ENCODE measurements at regions not wholly inside any gene's neighbourhood (a gene's known extent, or its start where the extent isn't known, plus 50 kb on each side); places are given as distances from the start of the nearest gene placed in this dataset.
"Not testable (repeated sequence)": the region's sequence is repeated elsewhere in the genome, so short reads cannot be mapped to it uniquely, and the experiment has no call there.

- H3K9me1 ChIP-seq (replicated peaks; ENCODE audit: control insufficient read depth, extremely low read depth, insufficient read depth, low read length); intact Hi-C loops (cut with micrococcal nuclease); BruUV-seq (replicated peaks); dilution Hi-C loops (cut with MboI; ENCODE audit: extremely low pct_ligation_motif_present, low sequenced_read_pairs); H3K27ac ChIP-seq (ENCODE audit: insufficient read depth, low read depth, low read length); H2AFZ ChIP-seq (ENCODE audit: low read depth, low read length); H3K9me3 ChIP-seq (replicated peaks; ENCODE audit: control insufficient read depth, insufficient read depth, low read length); H3K9ac ChIP-seq (replicated peaks; ENCODE audit: extremely low read depth, insufficient read depth, low read length); H4K20me1 ChIP-seq (replicated peaks; ENCODE audit: control insufficient read depth, extremely low read depth, insufficient read depth, low read length); H3K4me1 ChIP-seq (ENCODE audit: control insufficient read depth, extremely low read depth, insufficient read depth, low read length); H3K4me3 ChIP-seq (replicated peaks in 1 of 3; ENCODE audit: insufficient read depth in 1 of 3, low read depth in 1 of 3, low read length in 3 of 3); H3K27me3 ChIP-seq (ENCODE audit: control insufficient read depth in 2 of 2, insufficient read depth in 2 of 2, low read length in 2 of 2); FAIRE-seq; H3K4me2 ChIP-seq (ENCODE audit: insufficient read depth, low read length); POLR2A ChIA-PET; H3K79me2 ChIP-seq (ENCODE audit: control insufficient read depth, insufficient read depth, low read length); DNase-seq (ENCODE audit: low read depth, low spot score); H3K36me3 ChIP-seq (ENCODE audit: control insufficient read depth in 2 of 2, extremely low read depth in 1 of 2, insufficient read depth in 2 of 2, low read length in 2 of 2): not testable (repeated sequence)
- CTCF ChIA-PET = interaction anchor here (0.9 to 2.0 kb wide), 2 partner anchors 13 to 22 kb away, joined by 3 to 5 read pairs; no protein-coding TSS in a partner anchor
Observed at GRCh38 chr1:222906271-222906739, 91.5 kb downstream of the DISP1 start.

- ChIA-PET CTCF (no interaction called here), POLR2A (no interaction called here)
- DNase-seq (ENCODE audit: low read depth, low spot score) (no peak), FAIRE-seq (no peak)
- Histone ChIP-seq H3K27me3 (ENCODE audit: control insufficient read depth in 2 of 2, insufficient read depth in 2 of 2, low read length in 2 of 2) (no peaks in the 10 kb centered on the region), H3K36me3 (ENCODE audit: control insufficient read depth in 2 of 2, extremely low read depth in 1 of 2, insufficient read depth in 2 of 2, low read length in 2 of 2) (no peaks in the 10 kb centered on the region), H3K9me3 (replicated peaks; ENCODE audit: control insufficient read depth, insufficient read depth, low read length) (no peaks in the 10 kb centered on the region), H2AFZ (ENCODE audit: low read depth, low read length) (no peak overlapping the region), H3K9me1 (replicated peaks; ENCODE audit: control insufficient read depth, extremely low read depth, insufficient read depth, low read length) (no peaks in the 10 kb centered on the region), H3K27ac (ENCODE audit: insufficient read depth, low read depth, low read length) (no peak overlapping the region), H3K4me2 (ENCODE audit: insufficient read depth, low read length) (no peak overlapping the region), H3K4me3 (replicated peaks in 1 of 3; ENCODE audit: insufficient read depth in 1 of 3, low read depth in 1 of 3, low read length in 3 of 3) (no peak overlapping the region), H3K9ac (replicated peaks; ENCODE audit: extremely low read depth, insufficient read depth, low read length) (no peak overlapping the region), H4K20me1 (replicated peaks; ENCODE audit: control insufficient read depth, extremely low read depth, insufficient read depth, low read length) (no peaks in the 10 kb centered on the region), H3K79me2 (ENCODE audit: control insufficient read depth, insufficient read depth, low read length) (no peaks in the 10 kb centered on the region), H3K4me1 (ENCODE audit: control insufficient read depth, extremely low read depth, insufficient read depth, low read length) (no peaks in the 10 kb centered on the region)
- TF ChIP-seq CTCF (IDR thresholded peaks at IDR 0.05; ENCODE audit: extremely low read depth in 1 of 2, insufficient read depth in 1 of 2, low read depth in 1 of 2, low read length in 2 of 2) (no peak), GATA2 (IDR thresholded peaks at IDR 0.05; ENCODE audit: insufficient read depth, insufficient read length, low read depth, low read length) (no peak), MAX (IDR thresholded peaks at IDR 0.05; ENCODE audit: insufficient read depth, insufficient read length) (no peak), FOS (IDR thresholded peaks at IDR 0.05; ENCODE audit: borderline replicate concordance, insufficient read depth, low read length) (no peak), JUN (IDR thresholded peaks at IDR 0.05; ENCODE audit: borderline replicate concordance, insufficient read depth, insufficient read length, low read depth) (no peak), POLR2A (IDR thresholded peaks at IDR 0.05; ENCODE audit: low read depth, low read length) (no peak), MYC (IDR thresholded peaks at IDR 0.05; ENCODE audit: low read depth, low read length) (no peak), EZH2 (IDR thresholded peaks at IDR 0.05; ENCODE audit: borderline replicate concordance, low read depth, low read length, severe bottlenecking) (no peak), POLR2AphosphoS5 (IDR thresholded peaks at IDR 0.05; ENCODE audit: insufficient read depth, low read depth, low read length) (no peak)
- dilution Hi-C loops (cut with MboI; ENCODE audit: extremely low pct_ligation_motif_present, low sequenced_read_pairs) (no loop called here), intact Hi-C loops (cut with micrococcal nuclease) (no loop called here)
- BruUV-seq (replicated peaks) = no TSS peak
Observed at GRCh38 chr1:222909586-222909985, 94.7 kb downstream of the DISP1 start.
